ENCODE measurements at regions not wholly inside any gene's neighbourhood (a gene's known extent, or its start where the extent isn't known, plus 50 kb on each side); places are given as distances from the start of the nearest gene placed in this dataset.

DNA sequence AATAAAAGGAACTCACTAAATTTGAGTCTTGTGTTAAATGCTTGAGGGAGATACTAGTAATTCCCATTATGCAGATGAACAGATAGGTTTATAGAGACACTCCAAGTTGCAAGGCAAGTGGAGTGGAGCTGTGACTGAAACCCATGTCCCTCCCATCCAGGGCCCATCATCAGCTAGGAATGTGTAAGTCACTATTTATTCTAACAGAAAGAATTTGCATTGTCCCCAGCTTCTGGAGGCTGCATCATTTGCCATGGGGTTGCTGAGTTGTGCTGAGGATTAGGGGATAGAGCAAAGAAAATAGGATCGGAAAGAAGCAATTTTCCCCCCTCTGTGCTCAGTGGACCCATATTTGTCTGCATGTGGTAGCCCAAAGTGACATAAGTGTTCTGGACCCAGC is 197.4 kb upstream of the RGMA start:
- no peak for DNase-seq (ENCODE audit: low read depth)
- TF ChIP-seq, protein P1, sequence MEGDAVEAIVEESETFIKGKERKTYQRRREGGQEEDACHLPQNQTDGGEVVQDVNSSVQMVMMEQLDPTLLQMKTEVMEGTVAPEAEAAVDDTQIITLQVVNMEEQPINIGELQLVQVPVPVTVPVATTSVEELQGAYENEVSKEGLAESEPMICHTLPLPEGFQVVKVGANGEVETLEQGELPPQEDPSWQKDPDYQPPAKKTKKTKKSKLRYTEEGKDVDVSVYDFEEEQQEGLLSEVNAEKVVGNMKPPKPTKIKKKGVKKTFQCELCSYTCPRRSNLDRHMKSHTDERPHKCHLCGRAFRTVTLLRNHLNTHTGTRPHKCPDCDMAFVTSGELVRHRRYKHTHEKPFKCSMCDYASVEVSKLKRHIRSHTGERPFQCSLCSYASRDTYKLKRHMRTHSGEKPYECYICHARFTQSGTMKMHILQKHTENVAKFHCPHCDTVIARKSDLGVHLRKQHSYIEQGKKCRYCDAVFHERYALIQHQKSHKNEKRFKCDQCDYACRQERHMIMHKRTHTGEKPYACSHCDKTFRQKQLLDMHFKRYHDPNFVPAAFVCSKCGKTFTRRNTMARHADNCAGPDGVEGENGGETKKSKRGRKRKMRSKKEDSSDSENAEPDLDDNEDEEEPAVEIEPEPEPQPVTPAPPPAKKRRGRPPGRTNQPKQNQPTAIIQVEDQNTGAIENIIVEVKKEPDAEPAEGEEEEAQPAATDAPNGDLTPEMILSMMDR (conservative IDR thresholded peaks at IDR 0.05; ENCODE audit: low read length): no peak
- H3K4me3 ChIP-seq (ENCODE audit: low read length): no peak overlapping the region

DNA sequence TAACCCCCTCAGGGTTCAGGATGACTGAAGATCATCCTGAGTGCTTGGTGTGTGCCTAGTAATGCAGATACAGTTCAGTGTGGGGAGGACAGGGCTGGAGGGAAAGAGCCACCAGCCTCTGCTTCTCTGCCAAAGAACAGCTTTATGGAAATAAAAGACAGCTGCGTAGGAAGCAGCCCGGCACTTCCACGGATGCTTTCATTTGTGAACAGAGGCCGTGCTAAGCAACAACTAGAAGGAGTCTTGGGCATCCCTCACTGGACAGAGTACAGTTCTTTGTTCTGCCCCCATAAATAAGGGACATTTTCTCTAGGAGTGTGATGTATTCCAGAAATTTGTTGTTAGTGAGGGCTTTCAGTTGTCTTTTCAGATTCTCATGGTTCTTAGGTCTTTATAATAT is 194.8 kb upstream of the RGMA start:
- TF ChIP-seq, protein P1 (conservative IDR thresholded peaks at IDR 0.05; ENCODE audit: low read length): no peak
- DNase-seq (ENCODE audit: low read depth): no peak
- H3K4me3 ChIP-seq (ENCODE audit: low read length): no peak overlapping the region

DNA sequence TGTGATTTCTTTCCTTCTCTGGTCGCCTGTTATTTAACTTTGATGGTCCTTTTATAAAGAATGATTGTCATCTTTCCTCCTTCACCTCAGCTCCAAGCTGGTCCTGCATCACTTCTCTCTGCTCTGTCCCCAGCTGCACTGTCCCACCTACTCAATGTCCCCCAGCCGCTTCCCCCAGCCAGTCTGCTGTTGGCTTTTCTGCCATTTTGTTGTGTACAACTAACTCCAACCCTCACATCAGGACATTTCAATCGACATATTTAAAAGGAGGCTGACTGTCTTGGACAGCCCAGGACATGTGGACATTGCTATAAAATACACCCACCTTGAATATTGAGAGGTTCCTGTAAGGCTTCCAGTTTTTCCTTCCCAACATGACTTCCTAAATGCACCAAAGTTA is 193.8 kb upstream of the RGMA start:
- no peak for DNase-seq (ENCODE audit: low read depth)
- TF ChIP-seq, protein P1 (conservative IDR thresholded peaks at IDR 0.05; ENCODE audit: low read length): no peak
- H3K4me3 ChIP-seq (ENCODE audit: low read length): no peak overlapping the region

DNA sequence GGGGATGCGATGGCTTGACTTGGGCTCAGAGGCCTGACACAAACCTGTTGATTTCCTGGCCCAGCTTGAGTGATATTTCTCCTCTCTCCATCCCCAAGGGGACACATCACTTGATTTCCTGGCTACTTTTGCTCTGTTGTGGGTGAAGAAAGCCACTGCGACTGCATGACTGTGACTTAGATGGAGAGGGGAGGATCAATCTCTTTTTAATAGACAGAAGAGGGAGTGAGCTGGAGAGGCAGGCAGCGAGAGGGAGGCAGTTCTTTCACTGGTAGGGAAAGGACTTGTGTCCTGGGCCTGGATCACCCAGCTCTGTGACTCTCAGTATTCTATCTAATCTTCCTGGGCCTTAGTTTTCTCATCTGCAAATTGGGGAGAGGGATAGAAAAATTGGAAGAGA is 189.8 kb upstream of the RGMA start:
- TF ChIP-seq, protein P1 (conservative IDR thresholded peaks at IDR 0.05; ENCODE audit: low read length): no peak
- H3K4me3 ChIP-seq (ENCODE audit: low read length): no peak overlapping the region
- no peak for DNase-seq (ENCODE audit: low read depth)

DNA sequence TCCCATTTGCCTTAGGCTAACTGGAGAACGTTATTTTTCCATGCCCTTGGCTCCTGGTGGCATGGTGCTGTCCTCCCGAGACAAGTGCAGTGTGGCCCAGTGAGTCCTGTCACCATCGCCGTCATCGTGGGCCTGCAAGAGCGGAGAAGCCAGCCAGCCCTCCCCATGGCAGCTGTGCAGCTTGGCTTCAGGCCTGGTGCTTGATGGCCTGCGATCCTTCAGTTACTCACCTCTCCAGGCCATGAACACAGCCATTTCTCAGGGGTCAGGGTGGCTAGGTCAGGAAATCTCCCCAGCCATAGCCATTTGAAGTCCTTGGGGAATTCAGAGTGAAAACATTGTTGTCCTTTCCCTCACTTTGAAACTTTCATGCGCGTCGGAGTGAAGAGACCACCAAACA is 189.0 kb upstream of the RGMA start:
- DNase-seq (ENCODE audit: low read depth): no peak
- TF ChIP-seq, protein P1 (conservative IDR thresholded peaks at IDR 0.05; ENCODE audit: low read length): no peak
- H3K4me3 ChIP-seq (ENCODE audit: low read length): no peak overlapping the region

DNA sequence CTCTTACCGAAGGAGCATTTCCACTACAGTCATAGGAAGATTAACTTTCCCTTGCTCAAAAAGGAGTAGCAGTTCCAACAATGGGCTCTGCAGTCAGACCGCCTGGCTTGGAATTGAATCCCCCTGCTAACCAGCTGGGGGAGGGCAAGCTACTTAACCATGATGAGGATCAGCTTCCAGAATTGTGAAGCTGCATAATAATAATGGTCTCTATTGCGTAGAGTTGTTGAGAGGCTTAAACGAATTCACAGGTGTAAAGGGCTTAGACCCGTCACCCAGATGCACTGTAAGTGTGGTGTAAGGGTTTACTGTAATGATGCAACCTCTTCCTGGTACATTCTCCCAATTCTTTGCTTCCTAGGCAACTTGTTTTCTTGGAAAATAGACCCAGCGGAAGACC is 185.2 kb upstream of the RGMA start:
- TF ChIP-seq, protein P1 (conservative IDR thresholded peaks at IDR 0.05; ENCODE audit: low read length): no peak
- no peak overlapping the region for H3K4me3 ChIP-seq (ENCODE audit: low read length)
- DNase-seq (ENCODE audit: low read depth): no peak

DNA sequence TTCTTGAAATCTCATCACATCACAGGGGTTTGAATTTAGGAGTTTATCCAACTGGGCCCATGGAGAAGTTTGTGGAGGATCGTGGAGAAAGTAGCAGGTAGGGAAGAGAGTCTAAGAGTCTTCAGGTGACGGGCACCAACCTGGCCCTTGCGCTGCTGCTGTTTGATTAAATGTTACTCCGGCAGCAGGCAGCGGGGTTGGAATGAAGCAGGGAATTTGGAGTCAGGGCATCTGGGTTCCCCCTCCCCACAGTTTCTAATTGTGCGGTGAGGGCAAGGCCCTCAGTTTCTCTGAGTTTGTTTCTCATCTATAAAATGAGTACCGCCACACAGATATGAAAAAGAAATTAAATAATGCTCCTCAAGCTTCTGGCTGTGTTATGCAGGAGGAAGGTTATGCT is 182.9 kb upstream of the RGMA start:
- DNase-seq (ENCODE audit: low read depth): no peak
- TF ChIP-seq, protein P1 (conservative IDR thresholded peaks at IDR 0.05; ENCODE audit: low read length): no peak
- no peak overlapping the region for H3K4me3 ChIP-seq (ENCODE audit: low read length)
